ENCODE measurements at regions not wholly inside any gene's neighbourhood (a gene's known extent, or its start where the extent isn't known, plus 50 kb on each side); places are given as distances from the start of the nearest gene placed in this dataset.

- TF ChIP-seq SAP30 (IDR thresholded peaks at IDR 0.05; ENCODE audit: insufficient read depth, insufficient replicate concordance, low read length) (no peak), RFX5 (IDR thresholded peaks at IDR 0.05; ENCODE audit: borderline replicate concordance, low read depth, low read length) (no peak), CEBPB (IDR thresholded peaks at IDR 0.05; ENCODE audit: low read depth, low read length) (no peak), CTBP2 (IDR thresholded peaks at IDR 0.05; ENCODE audit: borderline replicate concordance, insufficient read depth, insufficient read length, low read length) (no peak), CHD2 (IDR thresholded peaks at IDR 0.05; ENCODE audit: low read length) (no peak), RNF2 (IDR thresholded peaks at IDR 0.05; ENCODE audit: borderline replicate concordance, low read depth, low read length, missing control alignments, poor library complexity, severe bottlenecking) (no peak), TAF7 (optimal IDR thresholded peaks at IDR 0.05; ENCODE audit: borderline replicate concordance, low read depth, low read length) (no peak)
Observed at GRCh38 chr4:24114444-24114843, 224.6 kb upstream of the PPARGC1A start (continued).
